Liver (tissue), 8 donors: ENCODE measurements at regions not wholly inside any gene's neighbourhood (a gene's known extent, or its start where the extent isn't known, plus 50 kb on each side); places are given as distances from the start of the nearest gene placed in this dataset.

Experiments used
- DNase-seq: peaks from one replicate; pipeline ENCODE4 v3.0.0-alpha.2; 2017; ENCODE audit warnings: low spot score
- H3K27ac ChIP-seq, 2 donors: one replicate each; pipeline ENCODE4 v1.7.0; 2013; ENCODE audit warnings: inconsistent platforms in 2 of 2, low read length in 2 of 2, control low read depth in 1 of 2, low read depth in 1 of 2, mild to moderate bottlenecking in 1 of 2
- H3K27me3 ChIP-seq, 4 donors: one replicate each; pipeline versions ENCODE4 v1.6.1 to v1.7.0; 2013; ENCODE audit warnings: low read length in 3 of 4, inconsistent platforms in 1 of 4, mild to moderate bottlenecking in 1 of 4, moderate library complexity in 1 of 4; ENCODE audit not compliant: control insufficient read depth in 4 of 4, insufficient read depth in 4 of 4
- H3K36me3 ChIP-seq, 4 donors: one replicate each; pipeline versions ENCODE4 v1.6.1 to v1.7.0; 2013; ENCODE audit warnings: low read length in 3 of 4, mild to moderate bottlenecking in 3 of 4, low read depth in 1 of 4, moderate library complexity in 1 of 4; ENCODE audit not compliant: control insufficient read depth in 4 of 4, insufficient read depth in 3 of 4
- H3K4me1 ChIP-seq, 4 donors: one replicate each; pipeline versions ENCODE4 v1.6.1 to v1.7.0; 2013; ENCODE audit warnings: low read length in 3 of 4, mild to moderate bottlenecking in 3 of 4, moderate library complexity in 1 of 4; ENCODE audit not compliant: control insufficient read depth in 4 of 4, insufficient read depth in 4 of 4
- H3K4me3 ChIP-seq, 3 donors: one replicate each; pipeline versions ENCODE4 v1.6.1 to v1.7.0; 2013; ENCODE audit warnings: low read length in 3 of 3, control low read depth in 1 of 3, low read depth in 1 of 3, mild to moderate bottlenecking in 1 of 3
- H3K9ac ChIP-seq, 2 donors: one replicate each; pipeline ENCODE4 v1.7.0; 2013; ENCODE audit warnings: low read length in 2 of 2, mild to moderate bottlenecking in 2 of 2, moderate library complexity in 2 of 2, control low read depth in 1 of 2, low read depth in 1 of 2
- H3K9me3 ChIP-seq, 4 donors: one replicate each; pipeline versions ENCODE4 v1.6.1 to v1.7.0; 2013; ENCODE audit warnings: low read length in 3 of 4; ENCODE audit not compliant: control insufficient read depth in 4 of 4
- EGR1 ChIP-seq, 2 donors: IDR thresholded peaks; 2 replicates each; pipeline ENCODE4 v1.6.1; 2016 to 2018; ENCODE audit warnings: antibody characterized with exemption in 2 of 2, low read depth in 2 of 2
- FOXA2 ChIP-seq: IDR thresholded peaks from 2 replicates; pipeline ENCODE4 v1.6.1; 2016; ENCODE audit warnings: antibody characterized with exemption
- GABPA ChIP-seq, 2 donors: IDR thresholded peaks in 1 of 2; conservative IDR thresholded peaks in 1 of 2; 2 replicates each; pipeline ENCODE4 v1.6.1; 2016; ENCODE audit warnings: antibody characterized with exemption in 2 of 2, mild to moderate bottlenecking in 1 of 2, moderate library complexity in 1 of 2
- HNF4A ChIP-seq, 2 donors: conservative IDR thresholded peaks; 2 replicates each; pipeline ENCODE4 v1.6.1; 2016; ENCODE audit warnings: antibody characterized with exemption in 2 of 2, mild to moderate bottlenecking in 2 of 2
- HNF4G ChIP-seq: IDR thresholded peaks from 2 replicates; pipeline ENCODE4 v1.6.1; 2016; ENCODE audit warnings: antibody characterized with exemption
- NR2F2 ChIP-seq: IDR thresholded peaks from 2 replicates; pipeline ENCODE4 v1.6.1; 2016; ENCODE audit warnings: antibody characterized with exemption
- SP1 ChIP-seq: IDR thresholded peaks from 2 replicates; pipeline ENCODE4 v1.6.1; 2018; ENCODE audit warnings: antibody characterized with exemption, mild to moderate bottlenecking
- YY1 ChIP-seq: IDR thresholded peaks from 2 replicates; pipeline ENCODE4 v1.6.1; 2016; ENCODE audit warnings: antibody characterized with exemption, mild to moderate bottlenecking
- WGBS: extraction: QIAGEN DNeasy Blood & Tissue Kit; methylation state at CpG from one replicate; pipeline ENCODE4 v1.1.7; 2013; 5-methylcytosine and 5-hydroxymethylcytosine counted together
- TF ChIP-seq, protein P1 (sequence below): IDR thresholded peaks from 2 replicates; pipeline ENCODE4 v1.6.1; 2016; ENCODE audit warnings: antibody characterized with exemption, mild to moderate bottlenecking
- TF ChIP-seq, protein P2 (sequence below): IDR thresholded peaks from 2 replicates; pipeline ENCODE4 v1.6.1; 2016; ENCODE audit warnings: antibody characterized with exemption
- TF ChIP-seq, protein P3 (sequence below): fragments of 150-350 bp; IDR thresholded peaks from 2 replicates; pipeline ENCODE4 v1.5.1; 2017; ENCODE audit warnings: improper control_type of control experiment, low read depth, low read length; ENCODE audit not compliant: missing input control
- TF ChIP-seq, protein P4 (sequence below): IDR thresholded peaks from 2 replicates; pipeline ENCODE4 v1.6.1; 2016; ENCODE audit warnings: antibody characterized with exemption
- donor health status: healthy.
- donor health status: healthy.
- donor health status: healthy.
- donor health status: healthy.
- donor health status: healthy.

- no peak overlapping the region for H3K9ac ChIP-seq
- 73% methylated on average over 1 of the region's 1 CpG for WGBS
- no peak overlapping the region for H3K4me3 ChIP-seq
- H3K4me1 ChIP-seq, result no peaks in the 10 kb centered on the region
- H3K27me3 ChIP-seq, result no peaks in the 10 kb centered on the region
- TF ChIP-seq FOXA2 (no peak), SP1 (no peak), HNF4G (no peak), NR2F2 (no peak)
- TF ChIP-seq, protein P1, sequence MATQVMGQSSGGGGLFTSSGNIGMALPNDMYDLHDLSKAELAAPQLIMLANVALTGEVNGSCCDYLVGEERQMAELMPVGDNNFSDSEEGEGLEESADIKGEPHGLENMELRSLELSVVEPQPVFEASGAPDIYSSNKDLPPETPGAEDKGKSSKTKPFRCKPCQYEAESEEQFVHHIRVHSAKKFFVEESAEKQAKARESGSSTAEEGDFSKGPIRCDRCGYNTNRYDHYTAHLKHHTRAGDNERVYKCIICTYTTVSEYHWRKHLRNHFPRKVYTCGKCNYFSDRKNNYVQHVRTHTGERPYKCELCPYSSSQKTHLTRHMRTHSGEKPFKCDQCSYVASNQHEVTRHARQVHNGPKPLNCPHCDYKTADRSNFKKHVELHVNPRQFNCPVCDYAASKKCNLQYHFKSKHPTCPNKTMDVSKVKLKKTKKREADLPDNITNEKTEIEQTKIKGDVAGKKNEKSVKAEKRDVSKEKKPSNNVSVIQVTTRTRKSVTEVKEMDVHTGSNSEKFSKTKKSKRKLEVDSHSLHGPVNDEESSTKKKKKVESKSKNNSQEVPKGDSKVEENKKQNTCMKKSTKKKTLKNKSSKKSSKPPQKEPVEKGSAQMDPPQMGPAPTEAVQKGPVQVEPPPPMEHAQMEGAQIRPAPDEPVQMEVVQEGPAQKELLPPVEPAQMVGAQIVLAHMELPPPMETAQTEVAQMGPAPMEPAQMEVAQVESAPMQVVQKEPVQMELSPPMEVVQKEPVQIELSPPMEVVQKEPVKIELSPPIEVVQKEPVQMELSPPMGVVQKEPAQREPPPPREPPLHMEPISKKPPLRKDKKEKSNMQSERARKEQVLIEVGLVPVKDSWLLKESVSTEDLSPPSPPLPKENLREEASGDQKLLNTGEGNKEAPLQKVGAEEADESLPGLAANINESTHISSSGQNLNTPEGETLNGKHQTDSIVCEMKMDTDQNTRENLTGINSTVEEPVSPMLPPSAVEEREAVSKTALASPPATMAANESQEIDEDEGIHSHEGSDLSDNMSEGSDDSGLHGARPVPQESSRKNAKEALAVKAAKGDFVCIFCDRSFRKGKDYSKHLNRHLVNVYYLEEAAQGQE, result no peak
- H3K9me3 ChIP-seq, result no peaks in the 10 kb centered on the region
- no peaks in the 10 kb centered on the region for H3K36me3 ChIP-seq
- no peak for DNase-seq
- no peak overlapping the region for H3K27ac ChIP-seq
Observed at GRCh38 chr4:31999848-32000247, 1279.7 kb downstream of the PCDH7 start.

DNA sequence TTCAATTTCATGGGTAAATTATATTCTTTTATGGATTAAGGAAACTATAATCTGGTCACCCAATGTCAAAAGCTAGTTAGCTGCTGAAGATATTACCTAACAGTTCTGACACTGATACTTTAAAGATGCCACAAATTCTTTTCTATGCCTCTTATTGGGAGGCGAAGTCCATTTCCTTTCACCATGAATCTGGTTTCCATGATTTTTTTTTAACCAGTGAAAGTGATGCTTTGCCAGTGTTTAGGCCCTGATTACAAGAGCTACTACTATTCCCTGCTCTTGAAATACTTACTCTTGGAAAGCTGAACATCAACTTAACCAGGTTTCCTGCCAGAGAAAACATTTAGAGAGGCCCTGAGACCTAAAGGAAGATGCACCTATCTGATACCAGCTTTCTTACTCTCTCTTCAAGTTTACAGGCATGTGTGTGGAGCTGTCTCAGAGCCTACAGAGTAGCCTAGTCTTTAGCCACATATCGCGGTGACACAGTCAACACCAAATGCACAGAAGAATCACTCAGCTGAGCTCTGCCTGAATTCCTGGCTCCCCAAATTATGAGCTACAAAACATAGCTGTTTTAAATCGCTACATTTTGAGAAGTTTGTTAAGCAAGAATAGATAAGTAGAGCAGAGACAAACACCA is 1280.8 kb downstream of the PCDH7 start:
- H3K27ac ChIP-seq, result no peak overlapping the region
- 91% methylated on average over 4 of the region's 4 CpGs for WGBS
- no peak for DNase-seq
- TF ChIP-seq, protein P2, sequence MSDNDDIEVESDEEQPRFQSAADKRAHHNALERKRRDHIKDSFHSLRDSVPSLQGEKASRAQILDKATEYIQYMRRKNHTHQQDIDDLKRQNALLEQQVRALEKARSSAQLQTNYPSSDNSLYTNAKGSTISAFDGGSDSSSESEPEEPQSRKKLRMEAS, result no peak
- TF ChIP-seq GABPA (IDR thresholded peaks at IDR 0.05 in 1 of 2, conservative IDR thresholded peaks at IDR 0.05 in 1 of 2) (no peak), HNF4A (conservative IDR thresholded peaks at IDR 0.05) (no peak), YY1 (no peak), EGR1 (IDR thresholded peaks at IDR 0.05; ENCODE audit: low read depth in 2 of 2) (no peak)
- TF ChIP-seq, protein P3, sequence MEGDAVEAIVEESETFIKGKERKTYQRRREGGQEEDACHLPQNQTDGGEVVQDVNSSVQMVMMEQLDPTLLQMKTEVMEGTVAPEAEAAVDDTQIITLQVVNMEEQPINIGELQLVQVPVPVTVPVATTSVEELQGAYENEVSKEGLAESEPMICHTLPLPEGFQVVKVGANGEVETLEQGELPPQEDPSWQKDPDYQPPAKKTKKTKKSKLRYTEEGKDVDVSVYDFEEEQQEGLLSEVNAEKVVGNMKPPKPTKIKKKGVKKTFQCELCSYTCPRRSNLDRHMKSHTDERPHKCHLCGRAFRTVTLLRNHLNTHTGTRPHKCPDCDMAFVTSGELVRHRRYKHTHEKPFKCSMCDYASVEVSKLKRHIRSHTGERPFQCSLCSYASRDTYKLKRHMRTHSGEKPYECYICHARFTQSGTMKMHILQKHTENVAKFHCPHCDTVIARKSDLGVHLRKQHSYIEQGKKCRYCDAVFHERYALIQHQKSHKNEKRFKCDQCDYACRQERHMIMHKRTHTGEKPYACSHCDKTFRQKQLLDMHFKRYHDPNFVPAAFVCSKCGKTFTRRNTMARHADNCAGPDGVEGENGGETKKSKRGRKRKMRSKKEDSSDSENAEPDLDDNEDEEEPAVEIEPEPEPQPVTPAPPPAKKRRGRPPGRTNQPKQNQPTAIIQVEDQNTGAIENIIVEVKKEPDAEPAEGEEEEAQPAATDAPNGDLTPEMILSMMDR, result no peak
- TF ChIP-seq, protein P4, sequence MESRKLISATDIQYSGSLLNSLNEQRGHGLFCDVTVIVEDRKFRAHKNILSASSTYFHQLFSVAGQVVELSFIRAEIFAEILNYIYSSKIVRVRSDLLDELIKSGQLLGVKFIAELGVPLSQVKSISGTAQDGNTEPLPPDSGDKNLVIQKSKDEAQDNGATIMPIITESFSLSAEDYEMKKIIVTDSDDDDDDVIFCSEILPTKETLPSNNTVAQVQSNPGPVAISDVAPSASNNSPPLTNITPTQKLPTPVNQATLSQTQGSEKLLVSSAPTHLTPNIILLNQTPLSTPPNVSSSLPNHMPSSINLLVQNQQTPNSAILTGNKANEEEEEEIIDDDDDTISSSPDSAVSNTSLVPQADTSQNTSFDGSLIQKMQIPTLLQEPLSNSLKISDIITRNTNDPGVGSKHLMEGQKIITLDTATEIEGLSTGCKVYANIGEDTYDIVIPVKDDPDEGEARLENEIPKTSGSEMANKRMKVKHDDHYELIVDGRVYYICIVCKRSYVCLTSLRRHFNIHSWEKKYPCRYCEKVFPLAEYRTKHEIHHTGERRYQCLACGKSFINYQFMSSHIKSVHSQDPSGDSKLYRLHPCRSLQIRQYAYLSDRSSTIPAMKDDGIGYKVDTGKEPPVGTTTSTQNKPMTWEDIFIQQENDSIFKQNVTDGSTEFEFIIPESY, result no peak
- H3K4me3 ChIP-seq, result no peak overlapping the region
- no peaks in the 10 kb centered on the region for H3K9me3 ChIP-seq
- no peak overlapping the region for H3K9ac ChIP-seq
- H3K36me3 ChIP-seq, result no peaks in the 10 kb centered on the region
- no peaks in the 10 kb centered on the region for H3K27me3 ChIP-seq
- no peaks in the 10 kb centered on the region for H3K4me1 ChIP-seq
